Endothelial cell of umbilical vein (primary cell): ENCODE measurements at regions not wholly inside any gene's neighbourhood (a gene's known extent, or its start where the extent isn't known, plus 50 kb on each side); places are given as distances from the start of the nearest gene placed in this dataset.

Source experiments
- BruUV-seq: library from RNA; stranded (reverse); fragments of 400-500 nt; replicated peaks from 2 replicates; lab custom pipeline; 2021; lab: Mats Ljungman, UMichigan
- CTCF ChIA-PET: fragments of 300-600, 350-600 bp; sonication (Branson Sonifier 250); formaldehyde crosslinking; loops from one replicate; lab custom pipeline; 2021; ENCODE audit warnings: antibody characterized with exemption, inconsistent platforms; lab: Charles Lee
- POLR2A ChIA-PET: fragments of 300-600, 350-600 bp; sonication (Branson Sonifier 250); formaldehyde crosslinking; loops from one replicate; lab custom pipeline; 2021; ENCODE audit warnings: antibody characterized with exemption, inconsistent platforms; lab: Charles Lee
- DNase-seq: peaks from one replicate; pipeline ENCODE4 v3.0.0-alpha.2; 2011; ENCODE audit warnings: low read depth, low spot score
- FAIRE-seq: peaks from 2 replicates; lab custom pipeline; 2011; peaks lifted over from hg19 to GRCh38; lab: Jason Lieb, UNC
- H2AFZ ChIP-seq: 2 replicates; pipeline ENCODE4 v1.6.0; 2012; ENCODE audit warnings: low read depth, low read length, control low read depth, inconsistent platforms
- H3K27ac ChIP-seq: 2 replicates; pipeline ENCODE4 v1.5.1; 2011; ENCODE audit warnings: low read depth, mild to moderate bottlenecking, control low read depth, low read length, moderate library complexity; ENCODE audit not compliant: insufficient read depth
- H3K27me3 ChIP-seq, 2 experiments: 2 replicates each; pipeline versions ENCODE4 v1.6.0 to v1.6.1; 2011; ENCODE audit warnings: low read length in 2 of 2, mixed read lengths in 1 of 2; ENCODE audit not compliant: control insufficient read depth in 2 of 2, insufficient read depth in 2 of 2
- H3K36me3 ChIP-seq, 2 experiments: 2 replicates in 1 of 2; 3 replicates in 1 of 2; pipeline ENCODE4 v1.5.1; 2011; ENCODE audit warnings: low read length in 2 of 2, mild to moderate bottlenecking in 1 of 2, moderate library complexity in 1 of 2; ENCODE audit not compliant: control insufficient read depth in 2 of 2, insufficient read depth in 2 of 2; ENCODE audit errors: extremely low read depth in 1 of 2
- H3K4me1 ChIP-seq: 3 replicates; pipeline ENCODE4 v1.5.1; 2011; ENCODE audit warnings: mild to moderate bottlenecking, low read length; ENCODE audit not compliant: control insufficient read depth, insufficient read depth; ENCODE audit errors: extremely low read depth
- H3K4me2 ChIP-seq: 2 replicates; pipeline ENCODE4 v1.6.1; 2011; ENCODE audit warnings: low read length, control low read depth, mixed read lengths; ENCODE audit not compliant: insufficient read depth
- H3K4me3 ChIP-seq, 3 experiments: fragments of 200-600 bp in 1 of 3; sonication (generic), shearing (Covaris generic) in 1 of 3; replicated peaks in 1 of 3; 2 replicates each; pipeline ENCODE4 v1.5.1; 2011 to 2016; ENCODE audit warnings: control low read depth in 3 of 3, low read length in 3 of 3, mild to moderate bottlenecking in 2 of 3, inconsistent platforms in 1 of 3, low read depth in 1 of 3, moderate library complexity in 1 of 3; ENCODE audit not compliant: insufficient read depth in 1 of 3
- H3K79me2 ChIP-seq: 2 replicates; pipeline ENCODE4 v1.6.0; 2012; ENCODE audit warnings: low read length, inconsistent platforms; ENCODE audit not compliant: control insufficient read depth, insufficient read depth
- H3K9ac ChIP-seq: replicated peaks from 2 replicates; pipeline ENCODE3; 2011; ENCODE audit warnings: low read length, control low read depth; ENCODE audit not compliant: insufficient read depth; ENCODE audit errors: extremely low read depth
- H3K9me1 ChIP-seq: replicated peaks from 3 replicates; pipeline ENCODE4 v1.6.0; 2011; ENCODE audit warnings: mild to moderate bottlenecking, low read length; ENCODE audit not compliant: control insufficient read depth, insufficient read depth; ENCODE audit errors: extremely low read depth
- H3K9me3 ChIP-seq: replicated peaks from 2 replicates; pipeline ENCODE4 v1.5.1; 2012; ENCODE audit warnings: low read length, inconsistent platforms; ENCODE audit not compliant: control insufficient read depth, insufficient read depth
- H4K20me1 ChIP-seq: replicated peaks from 2 replicates; pipeline ENCODE3; 2011; ENCODE audit warnings: mild to moderate bottlenecking, low read length; ENCODE audit not compliant: control insufficient read depth, insufficient read depth; ENCODE audit errors: extremely low read depth
- CTCF ChIP-seq, 2 donors: IDR thresholded peaks; 1 replicate in 1 of 2; 2 replicates in 1 of 2; pipeline ENCODE4 v1.5.1; 2011; ENCODE audit warnings: low read length in 2 of 2, mild to moderate bottlenecking in 2 of 2, moderate library complexity in 2 of 2, control low read depth in 1 of 2, inconsistent platforms in 1 of 2, low read depth in 1 of 2; ENCODE audit not compliant: insufficient read depth in 1 of 2; ENCODE audit errors: extremely low read depth in 1 of 2
- EZH2 ChIP-seq: IDR thresholded peaks from 2 replicates; pipeline ENCODE4 v1.6.1; 2012; ENCODE audit warnings: borderline replicate concordance, low read depth, mild to moderate bottlenecking, moderate library complexity, low read length, inconsistent platforms; ENCODE audit not compliant: severe bottlenecking
- FOS ChIP-seq: IDR thresholded peaks from 2 replicates; pipeline ENCODE4 v1.6.1; 2011; ENCODE audit warnings: mild to moderate bottlenecking, low read length, moderate library complexity, borderline replicate concordance; ENCODE audit not compliant: insufficient read depth
- GATA2 ChIP-seq: IDR thresholded peaks from 2 replicates; pipeline ENCODE4 v1.7.0; 2011; ENCODE audit warnings: low read depth, mild to moderate bottlenecking, moderate library complexity, mixed read lengths, low read length; ENCODE audit not compliant: insufficient read length, insufficient read depth
- MAX ChIP-seq: IDR thresholded peaks from 2 replicates; pipeline ENCODE4 v1.6.1; 2011; ENCODE audit not compliant: insufficient read depth, insufficient read length
- MYC ChIP-seq: IDR thresholded peaks from one replicate; pipeline ENCODE4 v1.6.1; 2011; ENCODE audit warnings: mild to moderate bottlenecking, low read depth, low read length
- POLR2A ChIP-seq: IDR thresholded peaks from 2 replicates; pipeline ENCODE4 v1.6.1; 2012; ENCODE audit warnings: low read depth, mild to moderate bottlenecking, control low read depth, low read length
- POLR2AphosphoS5 ChIP-seq: IDR thresholded peaks from 2 replicates; pipeline ENCODE4 v1.6.1; 2012; ENCODE audit warnings: low read depth, mild to moderate bottlenecking, control low read depth, low read length, moderate library complexity; ENCODE audit not compliant: insufficient read depth
- dilution Hi-C: fragments of 300-500 bp; cut with MboI; formaldehyde crosslinking; loops from one replicate; pipeline ENCODE4 v1.15.0; 2019; ENCODE audit warnings: low sequenced_read_pairs; ENCODE audit not compliant: extremely low pct_ligation_motif_present
- intact Hi-C: fragments of 100-400 bp; cut with micrococcal nuclease; formaldehyde crosslinking; loops from one replicate; pipeline ENCODE4 v1.10.0; 2022

GRCh38 chr9:22241024-22241423, 205.6 kb upstream of the DMRTA1 start:
- Histone ChIP-seq H3K9me1 (no peaks in the 10 kb centered on the region), H3K9ac (no peak overlapping the region), H3K4me3 (no peak overlapping the region), H4K20me1 (no peaks in the 10 kb centered on the region), H3K36me3 (no peaks in the 10 kb centered on the region), H3K79me2 (no peaks in the 10 kb centered on the region), H3K4me2 (no peak overlapping the region), H3K27ac (no peak overlapping the region), H3K4me1 (peaks cover 23% of the 10 kb centered on the region), H2AFZ (no peak overlapping the region), H3K27me3 (peaks cover 0 to 3% of the 10 kb centered on the region in 2 experiments), H3K9me3 (no peaks in the 10 kb centered on the region)
- intact Hi-C loops, result no loop called here
- CTCF ChIA-PET, result interaction anchor here (1.0 to 7.6 kb wide), 4 partner anchors 13 to 428 kb away, joined by 3 to 166 read pairs (median 8); partner anchors contain the start of gene CDKN2B
- dilution Hi-C loops, result no loop called here
- POLR2A ChIA-PET, result no interaction called here
- no peak for FAIRE-seq
- DNase-seq, result no peak
- no TSS peak for BruUV-seq
- no peak for TF ChIP-seq FOS
- no peak for TF ChIP-seq CTCF (IDR thresholded peaks at IDR 0.05; ENCODE audit: extremely low read depth in 1 of 2, insufficient read depth in 1 of 2, low read depth in 1 of 2, low read length in 2 of 2)
- no peak for TF ChIP-seq MAX
- TF ChIP-seq EZH2, result no peak
- TF ChIP-seq POLR2A, result no peak
- no peak for TF ChIP-seq MYC

GRCh38 chr9:22241611-22242010, 205.0 kb upstream of the DMRTA1 start:
- Histone ChIP-seq H3K36me3 (no peaks in the 10 kb centered on the region), H3K79me2 (no peaks in the 10 kb centered on the region), H3K4me1 (peaks cover 23% of the 10 kb centered on the region), H3K9me3 (no peaks in the 10 kb centered on the region), H3K4me3 (no peak overlapping the region), H3K9me1 (no peaks in the 10 kb centered on the region), H3K4me2 (no peak overlapping the region), H3K9ac (no peak overlapping the region), H4K20me1 (no peaks in the 10 kb centered on the region), H2AFZ (no peak overlapping the region), H3K27me3 (peaks cover 0 to 4% of the 10 kb centered on the region in 2 experiments), H3K27ac (no peak overlapping the region)
- intact Hi-C loops, result no loop called here
- CTCF ChIA-PET, result interaction anchor here (1.0 to 7.6 kb wide), 3 partner anchors 211 to 429 kb away, joined by 3 to 166 read pairs (median 7); partner anchors contain the start of gene CDKN2B
- BruUV-seq, result no TSS peak
- no peak for TF ChIP-seq POLR2AphosphoS5
- TF ChIP-seq POLR2A, result no peak
- no peak for TF ChIP-seq FOS
- no peak for TF ChIP-seq MYC
- TF ChIP-seq GATA2, result no peak
- no peak for TF ChIP-seq CTCF (IDR thresholded peaks at IDR 0.05; ENCODE audit: extremely low read depth in 1 of 2, insufficient read depth in 1 of 2, low read depth in 1 of 2, low read length in 2 of 2)
- no peak for TF ChIP-seq MAX
- DNase-seq (no peak), FAIRE-seq (no peak)
- POLR2A ChIA-PET, result no interaction called here
- dilution Hi-C loops, result no loop called here
